ENCODE measurements at regions not wholly inside any gene's neighbourhood (a gene's known extent, or its start where the extent isn't known, plus 50 kb on each side); places are given as distances from the start of the nearest gene placed in this dataset.

DNA sequence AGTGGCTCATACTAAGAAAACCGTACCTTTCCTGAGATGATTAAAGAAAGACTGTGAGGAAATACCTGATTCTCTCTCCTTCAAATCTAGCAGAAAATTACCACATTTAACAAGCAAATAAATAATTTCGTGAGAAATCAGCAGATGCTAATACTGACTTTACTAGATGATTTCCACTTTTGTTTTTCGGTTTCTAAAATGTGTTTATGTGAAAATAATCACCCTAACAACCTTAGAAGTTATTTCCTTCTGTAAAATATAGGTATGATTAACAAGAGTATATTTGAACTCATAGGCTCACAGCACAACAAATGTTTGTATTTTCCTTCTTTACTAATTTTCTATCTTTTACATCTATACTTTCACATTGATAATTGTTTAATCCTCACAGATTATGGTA is 594.1 kb upstream of the FAM98A start:
- TF ChIP-seq RB1 (IDR thresholded peaks at IDR 0.05; ENCODE audit: borderline replicate concordance) (no peak), POLR2A (IDR thresholded peaks at IDR 0.05; ENCODE audit: low read depth, low read length) (no peak), CHD4 (IDR thresholded peaks at IDR 0.05) (no peak), POLR2AphosphoS5 (IDR thresholded peaks at IDR 0.05; ENCODE audit: low read length) (no peak), TBL1XR1 (IDR thresholded peaks at IDR 0.05; ENCODE audit: low read depth, low read length) (no peak), ZSCAN29 (IDR thresholded peaks at IDR 0.05) (no peak)
- TF ChIP-seq, protein P1, sequence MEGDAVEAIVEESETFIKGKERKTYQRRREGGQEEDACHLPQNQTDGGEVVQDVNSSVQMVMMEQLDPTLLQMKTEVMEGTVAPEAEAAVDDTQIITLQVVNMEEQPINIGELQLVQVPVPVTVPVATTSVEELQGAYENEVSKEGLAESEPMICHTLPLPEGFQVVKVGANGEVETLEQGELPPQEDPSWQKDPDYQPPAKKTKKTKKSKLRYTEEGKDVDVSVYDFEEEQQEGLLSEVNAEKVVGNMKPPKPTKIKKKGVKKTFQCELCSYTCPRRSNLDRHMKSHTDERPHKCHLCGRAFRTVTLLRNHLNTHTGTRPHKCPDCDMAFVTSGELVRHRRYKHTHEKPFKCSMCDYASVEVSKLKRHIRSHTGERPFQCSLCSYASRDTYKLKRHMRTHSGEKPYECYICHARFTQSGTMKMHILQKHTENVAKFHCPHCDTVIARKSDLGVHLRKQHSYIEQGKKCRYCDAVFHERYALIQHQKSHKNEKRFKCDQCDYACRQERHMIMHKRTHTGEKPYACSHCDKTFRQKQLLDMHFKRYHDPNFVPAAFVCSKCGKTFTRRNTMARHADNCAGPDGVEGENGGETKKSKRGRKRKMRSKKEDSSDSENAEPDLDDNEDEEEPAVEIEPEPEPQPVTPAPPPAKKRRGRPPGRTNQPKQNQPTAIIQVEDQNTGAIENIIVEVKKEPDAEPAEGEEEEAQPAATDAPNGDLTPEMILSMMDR (IDR thresholded peaks at IDR 0.05 in 2 of 3, conservative IDR thresholded peaks at IDR 0.05 in 1 of 3; ENCODE audit: control insufficient read depth in 2 of 3, extremely low read depth in 1 of 3, insufficient read depth in 1 of 3, low read depth in 3 of 3, low read length in 3 of 3): no peak

Measured in GM12878 (cell line).